ENCODE measurements at regions not wholly inside any gene's neighbourhood (a gene's known extent, or its start where the extent isn't known, plus 50 kb on each side); places are given as distances from the start of the nearest gene placed in this dataset.

DNA sequence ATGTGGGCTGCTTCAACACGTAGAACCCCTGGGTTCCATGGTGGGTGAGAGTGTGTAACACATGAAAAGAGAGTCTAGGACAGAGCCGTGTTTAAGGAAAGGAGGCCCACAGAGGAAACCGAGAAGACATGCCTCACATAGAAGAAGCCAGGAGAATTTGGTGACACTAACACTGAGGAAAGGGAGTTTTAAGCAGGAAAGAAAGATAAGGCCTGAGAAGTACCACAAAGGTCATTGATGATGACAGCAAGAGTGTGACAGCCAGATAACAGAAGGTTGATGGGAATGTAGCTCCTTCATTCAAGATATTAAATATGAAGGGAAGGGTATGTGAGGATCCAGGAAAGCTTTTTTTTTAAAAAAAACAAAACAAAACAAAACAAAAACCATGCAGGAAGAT, 72.4 kb upstream of the SPRY4 start:
- ChIA-PET POLR2A (ENCODE audit: unreplicated experiment) (no interaction called here), CTCF (no interaction called here)
- Histone ChIP-seq H3K36me3 (ENCODE audit: low read depth, low read length) (no peaks in the 10 kb centered on the region), H3K4me2 (ENCODE audit: low read length) (no peak overlapping the region), H3K9ac (ENCODE audit: low read length) (no peak overlapping the region), H3K9me3 (ENCODE audit: low read length) (no peaks in the 10 kb centered on the region), H3K27me3 (ENCODE audit: low read length) (no peaks in the 10 kb centered on the region), H3K4me3 (ENCODE audit: low read length) (no peak overlapping the region), H3K9me2 (replicated peaks; ENCODE audit: low read length) (no peaks in the 10 kb centered on the region), H3F3A (ENCODE audit: low read length, unreplicated experiment) (no peaks in the 10 kb centered on the region), H3K27ac (ENCODE audit: low read length) (no peak overlapping the region), H3K4me1 (ENCODE audit: insufficient read depth, low read length) (no peaks in the 10 kb centered on the region), H3K79me2 (ENCODE audit: low read length) (no peaks in the 10 kb centered on the region), H2AFZ (ENCODE audit: low read length) (no peak overlapping the region), H4K20me1 (ENCODE audit: low read length) (no peaks in the 10 kb centered on the region)
- intact Hi-C loops (cut with micrococcal nuclease): no loop called here
- no peak for ATAC-seq
- TF ChIP-seq, protein P1, sequence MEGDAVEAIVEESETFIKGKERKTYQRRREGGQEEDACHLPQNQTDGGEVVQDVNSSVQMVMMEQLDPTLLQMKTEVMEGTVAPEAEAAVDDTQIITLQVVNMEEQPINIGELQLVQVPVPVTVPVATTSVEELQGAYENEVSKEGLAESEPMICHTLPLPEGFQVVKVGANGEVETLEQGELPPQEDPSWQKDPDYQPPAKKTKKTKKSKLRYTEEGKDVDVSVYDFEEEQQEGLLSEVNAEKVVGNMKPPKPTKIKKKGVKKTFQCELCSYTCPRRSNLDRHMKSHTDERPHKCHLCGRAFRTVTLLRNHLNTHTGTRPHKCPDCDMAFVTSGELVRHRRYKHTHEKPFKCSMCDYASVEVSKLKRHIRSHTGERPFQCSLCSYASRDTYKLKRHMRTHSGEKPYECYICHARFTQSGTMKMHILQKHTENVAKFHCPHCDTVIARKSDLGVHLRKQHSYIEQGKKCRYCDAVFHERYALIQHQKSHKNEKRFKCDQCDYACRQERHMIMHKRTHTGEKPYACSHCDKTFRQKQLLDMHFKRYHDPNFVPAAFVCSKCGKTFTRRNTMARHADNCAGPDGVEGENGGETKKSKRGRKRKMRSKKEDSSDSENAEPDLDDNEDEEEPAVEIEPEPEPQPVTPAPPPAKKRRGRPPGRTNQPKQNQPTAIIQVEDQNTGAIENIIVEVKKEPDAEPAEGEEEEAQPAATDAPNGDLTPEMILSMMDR (conservative IDR thresholded peaks at IDR 0.05; ENCODE audit: low read depth, low read length): no peak
- TF ChIP-seq EZH2phosphoT487 (IDR thresholded peaks at IDR 0.05; ENCODE audit: borderline replicate concordance, low read length) (no peak), EZH2 (IDR thresholded peaks at IDR 0.05; ENCODE audit: low read length, unreplicated experiment) (no peak)
- BruUV-seq (replicated peaks): no TSS peak
- no peak for DNase-seq

DNA sequence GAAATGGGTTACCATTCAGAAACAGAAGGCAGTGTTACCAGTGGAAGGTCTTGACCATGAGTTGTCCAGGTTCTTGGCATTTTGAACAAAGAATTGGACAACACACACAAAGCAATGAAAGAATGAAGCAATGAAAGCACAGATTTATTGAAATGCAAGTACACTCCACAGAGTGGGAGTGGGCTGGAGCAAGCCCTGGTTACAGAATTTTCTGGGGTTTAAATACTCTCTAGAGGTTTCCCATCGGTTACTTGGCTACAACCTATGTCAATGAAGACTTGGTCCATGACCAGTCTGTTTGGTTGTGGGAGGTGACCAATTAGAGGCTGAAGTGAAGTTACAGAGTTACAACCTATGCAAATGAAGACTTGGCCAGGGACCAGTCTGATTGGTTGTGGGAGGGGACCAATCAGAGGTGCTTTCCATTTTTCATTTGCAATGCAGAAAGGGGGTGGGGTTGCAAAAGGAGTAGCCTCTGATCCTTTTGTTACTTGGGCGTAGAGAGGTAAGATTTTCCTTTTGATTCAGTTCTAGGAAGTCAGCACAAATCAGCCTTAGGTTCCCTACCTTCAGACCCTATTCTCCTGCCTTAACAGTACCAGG, 71.7 kb upstream of the SPRY4 start:
- no peak for DNase-seq

DNA sequence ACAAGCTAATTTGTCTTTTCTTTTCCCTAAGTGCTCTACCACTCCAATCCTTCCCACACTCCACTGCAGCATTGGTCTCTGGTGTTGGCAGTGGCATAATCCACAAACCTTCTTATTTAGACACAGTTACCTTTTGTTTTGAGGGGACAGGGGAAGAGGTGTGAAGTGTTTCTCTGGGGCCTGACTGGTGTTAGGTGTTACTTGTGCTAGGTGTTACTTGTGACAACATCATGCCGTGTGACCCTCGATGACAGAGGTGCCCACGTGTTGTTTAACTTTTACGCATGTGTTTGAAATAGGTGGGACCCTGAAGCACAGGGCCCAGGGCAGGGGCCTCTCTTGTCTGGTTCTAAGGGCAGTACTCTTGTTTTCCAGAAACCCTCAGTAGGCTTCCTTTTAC, 70.5 kb upstream of the SPRY4 start:
- ATAC-seq (no peak), DNase-seq (no peak)
- Histone ChIP-seq H3K9ac (ENCODE audit: low read length) (no peak overlapping the region), H2AFZ (ENCODE audit: low read length) (no peak overlapping the region), H3K4me1 (ENCODE audit: insufficient read depth, low read length) (peaks cover under 1% of the 10 kb centered on the region; the same call in 1 of the 2 replicates), H3K9me3 (ENCODE audit: low read length) (no peaks in the 10 kb centered on the region), H3K36me3 (ENCODE audit: low read depth, low read length) (no peaks in the 10 kb centered on the region), H3K27me3 (ENCODE audit: low read length) (no peaks in the 10 kb centered on the region), H3K27ac (ENCODE audit: low read length) (no peak overlapping the region), H4K20me1 (ENCODE audit: low read length) (no peaks in the 10 kb centered on the region), H3K9me2 (replicated peaks; ENCODE audit: low read length) (no peaks in the 10 kb centered on the region), H3F3A (ENCODE audit: low read length, unreplicated experiment) (no peaks in the 10 kb centered on the region), H3K4me3 (ENCODE audit: low read length) (no peak overlapping the region), H3K79me2 (ENCODE audit: low read length) (no peaks in the 10 kb centered on the region), H3K4me2 (ENCODE audit: low read length) (no peak overlapping the region)
- no TSS peak for BruUV-seq (replicated peaks)
- POLR2A ChIA-PET (ENCODE audit: unreplicated experiment): no interaction called here
- CTCF ChIA-PET: no interaction called here
- no peak for TF ChIP-seq EZH2phosphoT487 (IDR thresholded peaks at IDR 0.05; ENCODE audit: borderline replicate concordance, low read length)
- TF ChIP-seq, protein P1 (conservative IDR thresholded peaks at IDR 0.05; ENCODE audit: low read depth, low read length): no peak
- intact Hi-C loops (cut with micrococcal nuclease): no loop called here

More for the DNA sequence above, 71.7 kb upstream of the SPRY4 start:
- ATAC-seq: no peak
- Histone ChIP-seq H3K27me3 (ENCODE audit: low read length) (no peaks in the 10 kb centered on the region), H3K36me3 (ENCODE audit: low read depth, low read length) (no peaks in the 10 kb centered on the region), H3K4me3 (ENCODE audit: low read length) (no peak overlapping the region), H2AFZ (ENCODE audit: low read length) (no peak overlapping the region), H3K4me2 (ENCODE audit: low read length) (no peak overlapping the region), H3F3A (ENCODE audit: low read length, unreplicated experiment) (no peaks in the 10 kb centered on the region), H3K9me3 (ENCODE audit: low read length) (no peaks in the 10 kb centered on the region), H3K27ac (ENCODE audit: low read length) (no peak overlapping the region), H4K20me1 (ENCODE audit: low read length) (no peaks in the 10 kb centered on the region), H3K9me2 (replicated peaks; ENCODE audit: low read length) (no peaks in the 10 kb centered on the region), H3K79me2 (ENCODE audit: low read length) (no peaks in the 10 kb centered on the region), H3K4me1 (ENCODE audit: insufficient read depth, low read length) (no peaks in the 10 kb centered on the region), H3K9ac (ENCODE audit: low read length) (no peak overlapping the region)
- TF ChIP-seq EZH2 (IDR thresholded peaks at IDR 0.05; ENCODE audit: low read length, unreplicated experiment) (no peak), EZH2phosphoT487 (IDR thresholded peaks at IDR 0.05; ENCODE audit: borderline replicate concordance, low read length) (no peak)
- TF ChIP-seq, protein P1 (conservative IDR thresholded peaks at IDR 0.05; ENCODE audit: low read depth, low read length): no peak
- intact Hi-C loops (cut with micrococcal nuclease): no loop called here
- no TSS peak for BruUV-seq (replicated peaks)
- CTCF ChIA-PET: no interaction called here
- POLR2A ChIA-PET (ENCODE audit: unreplicated experiment): no interaction called here

All from PC-3 (cell line).